GM19397 (cell line): ENCODE measurements at regions not wholly inside any gene's neighbourhood (a gene's known extent, or its start where the extent isn't known, plus 50 kb on each side); places are given as distances from the start of the nearest gene placed in this dataset.

Experiments used
- ATAC-seq: cut with Tn5 transposase; IDR thresholded peaks from one replicate; pipeline ENCODE4 v1.9.1; 2021; ENCODE audit warnings: mild to moderate bottlenecking, moderate library complexity; ENCODE audit not compliant: unreplicated experiment

DNA sequence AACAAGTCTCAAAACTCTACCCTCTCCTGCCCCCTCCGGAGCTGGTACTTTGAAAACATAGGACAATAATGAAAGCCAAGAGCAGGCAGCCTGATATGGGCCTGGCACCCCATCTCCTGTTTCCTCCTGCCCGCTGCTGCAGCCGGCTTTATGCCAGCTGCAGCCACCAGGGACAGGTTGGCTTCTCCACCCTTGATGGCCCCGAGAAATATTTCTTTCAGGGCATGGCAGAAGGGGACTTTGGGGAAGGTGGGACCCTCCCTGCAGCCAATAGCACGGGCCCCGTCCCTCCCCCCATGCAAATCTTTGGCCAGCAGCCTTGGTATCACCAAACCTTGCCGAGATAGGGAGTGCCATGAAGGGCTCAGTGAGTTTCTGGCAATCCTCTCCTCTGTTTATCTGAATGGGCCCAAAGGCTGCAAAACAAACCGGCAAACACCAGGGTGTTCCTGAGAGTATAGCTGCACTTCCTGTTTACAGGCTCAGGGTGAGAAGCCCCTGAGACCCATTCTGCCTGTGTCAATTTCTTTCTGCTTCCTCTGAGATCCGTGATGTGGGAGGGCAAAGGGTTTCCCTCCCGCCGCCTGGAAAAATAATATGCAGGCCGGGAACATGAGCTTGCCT is 73.4 kb upstream of the BOD1 start:
- no peak for ATAC-seq

DNA sequence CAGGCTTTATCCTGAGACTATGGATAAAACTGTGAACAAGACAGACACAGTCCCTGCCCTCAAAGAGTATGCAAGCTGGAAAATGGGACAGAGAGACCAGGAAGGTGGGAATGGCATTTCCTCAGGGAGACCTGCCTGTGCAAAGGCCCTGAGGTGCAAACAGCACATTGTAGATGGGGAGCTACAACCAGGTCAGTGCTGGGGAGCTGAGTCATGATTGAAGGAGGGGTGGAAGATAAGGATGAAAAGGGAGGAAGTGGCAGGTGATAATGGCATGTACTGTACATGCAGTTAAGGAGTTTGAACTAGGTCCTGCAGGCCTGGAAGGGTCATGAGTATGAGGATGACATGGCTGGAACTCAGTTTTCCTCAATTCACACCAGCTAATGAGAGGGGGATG is 75.5 kb upstream of the BOD1 start:
- no peak for ATAC-seq

DNA sequence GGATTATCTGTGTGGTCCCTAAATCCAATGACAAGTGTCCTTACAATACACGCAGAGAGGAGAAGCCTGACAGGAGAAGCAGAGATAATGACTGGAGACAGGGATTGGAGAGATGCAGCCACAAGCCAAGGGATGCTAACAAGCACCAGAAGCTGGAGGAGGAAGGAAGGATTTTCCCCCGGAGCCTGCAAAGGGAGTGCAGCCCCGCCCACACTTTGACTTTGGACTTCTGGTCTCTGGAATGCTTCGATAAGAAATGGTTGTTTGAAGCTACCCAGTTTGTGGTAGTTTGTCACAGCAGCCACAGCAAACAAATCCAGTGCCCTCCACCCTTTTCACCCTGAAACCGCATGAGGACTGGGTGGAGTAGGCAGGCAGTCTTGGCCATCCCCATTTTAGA is 77.2 kb upstream of the BOD1 start:
- ATAC-seq, result no peak

GRCh38 chr5:173696216-173696615 is 79.8 kb upstream of the BOD1 start:
- no peak for ATAC-seq

GRCh38 chr5:173697931-173698579 is 81.6 kb upstream of the BOD1 start:
- no peak for ATAC-seq

DNA sequence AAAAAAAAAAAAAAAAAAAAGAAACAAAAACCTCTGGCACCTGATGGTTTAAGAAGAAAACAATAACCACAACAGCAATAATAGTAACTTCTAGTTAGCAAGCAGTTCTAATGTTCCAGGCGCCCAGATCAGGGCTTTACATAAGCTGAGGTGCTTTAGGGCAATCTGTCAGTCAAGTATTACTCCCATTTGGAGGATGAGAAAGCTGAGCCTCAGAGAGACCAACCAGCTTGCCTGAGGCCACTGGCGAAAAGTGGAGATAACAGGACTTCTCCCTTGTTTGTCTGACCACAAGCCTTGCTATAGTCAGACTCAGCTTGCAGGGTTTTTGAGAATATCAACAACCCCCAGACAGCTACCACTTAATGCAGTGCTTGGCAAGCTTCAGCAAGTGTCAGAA is 83.5 kb upstream of the BOD1 start:
- ATAC-seq, result no peak

GRCh38 chr5:173703466-173703865 is 87.0 kb upstream of the BOD1 start:
- ATAC-seq, result no peak

DNA sequence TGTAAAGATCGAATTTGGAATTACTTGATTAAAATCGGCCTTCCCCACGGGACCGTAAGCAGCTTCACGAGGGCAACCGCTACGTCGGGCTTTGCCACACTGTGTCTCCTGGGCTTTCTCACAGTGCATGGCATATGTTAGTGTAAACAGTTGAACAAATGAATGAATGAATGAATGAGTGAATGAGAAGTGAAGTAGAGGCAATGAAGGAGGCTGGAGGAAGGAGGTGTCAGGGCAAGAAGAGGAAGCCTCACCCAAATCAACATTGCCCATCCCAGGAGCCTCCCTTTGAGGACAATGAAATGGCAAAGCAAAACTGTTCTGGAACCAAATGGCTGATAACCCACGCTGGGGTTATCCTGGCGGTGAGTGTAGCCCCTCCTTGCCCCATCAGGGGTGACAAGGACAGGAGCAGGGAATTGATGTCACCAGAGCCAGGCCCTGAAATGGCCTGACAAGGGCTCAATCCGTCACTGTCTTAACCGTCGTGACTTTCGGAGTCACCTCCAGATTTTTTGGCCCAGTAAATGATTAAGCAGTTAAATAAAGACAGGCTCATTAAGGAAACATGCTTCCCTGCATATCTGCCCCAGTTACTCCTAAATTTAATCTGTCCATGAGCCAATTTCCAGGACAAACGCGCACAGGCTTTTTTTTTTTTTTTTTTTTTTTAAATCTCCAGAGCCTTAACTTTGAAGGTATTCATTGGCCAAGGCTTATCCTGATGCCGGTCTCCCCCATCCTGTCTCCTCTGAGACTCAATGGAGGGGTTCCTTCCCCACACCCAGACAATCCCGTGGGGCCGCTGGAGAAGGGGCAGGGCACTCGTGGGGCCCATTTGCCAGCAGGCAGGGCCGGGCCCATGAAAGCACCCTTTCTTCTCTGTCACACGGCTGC is 88.4 kb upstream of the BOD1 start:
- ATAC-seq, result no peak

- ATAC-seq, result no peak
Observed at GRCh38 chr5:173705512-173706044, 89.1 kb upstream of the BOD1 start.

GRCh38 chr5:173706700-173707099 is 90.2 kb upstream of the BOD1 start:
- no peak for ATAC-seq

- peak; percentile 77 for ATAC-seq
Observed at GRCh38 chr5:173707392-173707791, 90.9 kb upstream of the BOD1 start.

DNA sequence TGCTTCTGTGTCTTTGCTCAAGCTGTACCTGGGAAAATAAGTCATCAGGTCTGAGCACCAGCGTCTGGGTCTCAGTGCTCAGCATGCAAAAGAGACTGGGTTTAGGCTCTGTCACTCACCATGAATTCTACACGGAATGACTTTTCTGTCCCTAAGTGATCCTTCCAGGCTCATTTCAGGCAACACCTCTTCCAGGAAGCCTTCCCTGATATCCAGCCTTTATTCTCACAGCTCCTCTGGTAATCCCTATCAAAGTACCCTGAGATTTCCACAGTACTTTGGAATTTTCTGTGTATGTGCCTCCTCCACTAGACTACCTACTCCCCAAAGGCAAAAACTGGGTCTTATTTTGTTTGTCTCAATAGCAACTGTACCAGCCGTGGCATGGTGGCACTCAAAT is 92.7 kb upstream of the BOD1 start:
- ATAC-seq, result no peak

GRCh38 chr5:173709761-173710160 is 93.3 kb upstream of the BOD1 start:
- no peak for ATAC-seq

DNA sequence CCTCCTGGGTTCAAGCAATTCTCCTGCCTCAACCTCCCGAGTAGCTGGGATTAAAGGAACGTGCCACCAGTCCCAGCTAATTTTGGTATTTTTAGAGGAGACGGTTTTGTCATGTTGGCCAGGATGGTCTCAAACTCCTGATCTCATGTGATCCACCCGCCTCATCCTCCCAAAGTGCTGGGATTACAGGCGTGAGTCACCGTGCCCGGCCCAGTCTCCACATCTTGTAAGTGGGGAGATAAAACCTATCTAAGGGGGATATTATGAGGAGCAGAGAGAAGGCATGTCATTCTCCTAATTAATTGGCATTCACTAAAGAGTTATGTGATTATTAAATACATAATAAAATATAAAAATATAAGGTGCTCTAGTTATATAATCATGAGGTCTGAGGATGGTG is 94.1 kb upstream of the BOD1 start:
- ATAC-seq, result no peak

GRCh38 chr5:173711466-173711865 is 95.0 kb upstream of the BOD1 start:
- ATAC-seq, result no peak

DNA sequence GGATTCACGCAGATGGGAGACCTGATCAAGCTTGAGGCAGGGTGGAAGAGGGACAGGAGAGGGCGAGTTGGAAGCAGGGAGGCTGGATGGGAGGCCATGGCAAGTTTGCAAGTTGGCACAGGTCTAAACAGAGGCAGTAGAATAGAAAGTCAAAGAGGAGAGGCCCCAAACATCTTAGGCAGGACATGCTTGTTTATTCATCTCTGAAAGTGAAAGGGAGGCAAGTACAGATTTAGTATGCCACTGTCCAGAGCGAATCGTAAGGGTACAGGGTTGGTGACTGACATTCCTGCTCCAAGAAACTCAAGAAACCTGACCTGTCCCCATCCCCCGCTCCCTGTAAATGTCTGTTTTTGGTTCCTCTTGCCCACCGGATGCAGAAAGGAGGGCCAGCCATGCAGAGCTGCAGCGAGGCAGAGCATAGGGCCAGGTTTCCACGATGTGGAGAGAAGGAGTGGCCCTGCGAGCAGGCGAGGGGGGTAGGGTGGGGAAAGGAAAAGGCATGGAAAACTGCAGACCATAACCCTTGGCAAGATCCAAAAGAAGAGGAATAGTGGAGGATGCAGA is 96.2 kb upstream of the BOD1 start:
- ATAC-seq, result no peak

GRCh38 chr5:173714551-173715428 is 98.3 kb upstream of the BOD1 start:
- no peak for ATAC-seq

- no peak for ATAC-seq
Observed at GRCh38 chr5:173715607-173716006, 99.2 kb upstream of the BOD1 start.

DNA sequence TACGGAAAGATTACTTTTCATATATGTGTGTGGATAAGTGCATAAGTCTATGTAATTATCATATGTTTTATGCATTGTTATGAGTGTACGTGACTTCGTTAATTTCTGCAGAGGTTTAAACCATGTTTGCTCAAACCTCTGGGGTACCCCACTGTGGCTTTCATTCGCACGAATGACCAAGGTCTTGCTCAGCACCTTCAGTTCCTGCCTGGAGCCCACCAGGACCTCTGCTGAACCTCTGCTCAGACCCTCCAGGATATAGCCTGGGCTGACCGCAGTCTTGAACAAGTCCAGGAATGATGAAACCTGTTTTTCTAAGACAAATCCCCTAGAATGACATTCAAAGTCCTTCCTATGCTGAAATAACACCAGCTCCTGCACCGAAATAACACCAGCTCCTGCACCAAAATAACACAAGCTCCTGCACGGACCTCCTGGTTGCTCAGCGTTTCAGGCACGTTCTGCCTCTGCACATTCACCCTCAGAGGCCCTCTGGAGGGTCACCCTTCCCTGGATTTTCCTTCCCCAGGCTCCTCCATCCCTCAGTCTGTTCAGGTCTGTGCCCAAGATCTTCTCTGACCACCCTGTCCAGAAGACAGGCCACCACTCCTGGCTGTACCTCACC is 99.7 kb upstream of the BOD1 start:
- ATAC-seq, result no peak

- ATAC-seq, result no peak
Observed at GRCh38 chr5:173717959-173718358, 101.5 kb upstream of the BOD1 start.
